ENCODE measurements at regions not wholly inside any gene's neighbourhood (a gene's known extent, or its start where the extent isn't known, plus 50 kb on each side); places are given as distances from the start of the nearest gene placed in this dataset.

DNA sequence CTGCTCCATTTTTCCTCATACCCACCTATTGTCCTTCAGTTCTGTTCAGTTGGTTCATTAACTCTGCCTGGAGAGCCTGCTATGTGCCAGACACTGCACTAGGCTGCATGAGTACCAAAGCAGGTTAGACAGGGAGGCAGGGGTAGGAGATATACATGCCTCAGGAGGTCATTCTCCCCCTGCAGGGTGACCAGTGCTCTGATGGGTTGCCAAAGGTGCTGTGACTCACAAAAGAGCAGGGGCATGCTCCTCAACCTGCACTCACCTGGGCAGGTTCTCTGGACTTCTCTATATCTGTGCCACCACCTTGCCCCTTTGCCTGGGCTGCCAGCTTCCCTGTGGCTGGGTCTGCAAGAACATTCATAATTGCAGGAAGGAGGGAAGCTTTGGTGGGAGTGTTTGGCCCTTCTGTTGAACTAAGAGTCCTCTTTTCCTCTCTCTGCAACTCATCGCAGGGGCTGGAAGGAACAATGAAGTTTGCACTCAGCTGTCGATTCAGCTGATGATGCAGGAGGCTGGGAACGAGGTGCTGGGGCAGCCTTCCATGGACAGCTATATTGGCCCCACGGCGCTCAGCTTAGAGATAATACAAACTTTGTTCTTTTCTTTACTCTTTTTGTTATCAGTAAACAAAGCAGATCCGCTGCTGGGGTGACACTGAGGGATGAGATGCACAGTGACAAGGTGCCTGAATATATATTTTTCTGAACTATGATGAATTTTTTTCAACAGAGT lies 356.4 kb upstream of the PLXNA2 start:
- TF ChIP-seq TAF1 (IDR thresholded peaks at IDR 0.05; ENCODE audit: borderline replicate concordance, low read depth, low read length) (no peak), POLR2A (IDR thresholded peaks at IDR 0.05; ENCODE audit: low read depth, low read length) (no peak)

All from GM12892 (cell line).